Fibroblast of lung (primary cell): ENCODE measurements at regions not wholly inside any gene's neighbourhood (a gene's known extent, or its start where the extent isn't known, plus 50 kb on each side); places are given as distances from the start of the nearest gene placed in this dataset.

ENCODE experiments used
- CTCF ChIP-seq, 2 donors: IDR thresholded peaks in 1 of 2; conservative IDR thresholded peaks in 1 of 2; 1 replicate in 1 of 2; 2 replicates in 1 of 2; pipeline ENCODE4 v1.5.1; 2011 to 2012; ENCODE audit warnings: low read length in 2 of 2, control low read depth in 1 of 2, inconsistent platforms in 1 of 2, low read depth in 1 of 2, mild to moderate bottlenecking in 1 of 2
- EZH2 ChIP-seq: IDR thresholded peaks from 2 replicates; pipeline ENCODE4 v1.5.1; 2012; ENCODE audit warnings: low read length, control low read depth, mild to moderate bottlenecking; ENCODE audit errors: missing control alignments

DNA sequence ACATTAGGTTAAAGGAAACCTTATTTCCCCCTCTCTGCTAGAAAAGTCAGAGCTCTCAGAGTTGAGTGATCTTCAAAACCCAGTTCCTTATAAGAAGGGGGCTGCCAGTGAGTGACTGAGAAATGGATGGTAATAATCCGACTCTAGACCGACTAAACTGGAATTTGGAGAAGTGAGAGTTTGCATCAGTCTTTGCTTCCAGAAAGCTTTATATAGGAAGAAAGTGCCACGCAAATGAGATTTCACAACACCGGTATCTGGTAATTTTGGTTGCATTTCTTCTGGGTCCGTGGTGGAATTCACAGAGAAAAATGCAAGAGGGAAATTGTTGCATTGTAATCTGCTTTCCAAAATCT is 271.4 kb downstream of the MAF start:
- TF ChIP-seq CTCF (conservative IDR thresholded peaks at IDR 0.05 in 1 of 2, IDR thresholded peaks at IDR 0.05 in 1 of 2; ENCODE audit: low read depth in 1 of 2, low read length in 2 of 2) (no peak), EZH2 (no peak)
